Neural progenitor cell (in vitro differentiated cells): ENCODE measurements at regions not wholly inside any gene's neighbourhood (a gene's known extent, or its start where the extent isn't known, plus 50 kb on each side); places are given as distances from the start of the nearest gene placed in this dataset.

ENCODE experiments used
- EZH2 ChIP-seq: fragments of 200-600 bp; sonication (generic); IDR thresholded peaks from 2 replicates; pipeline ENCODE4 v1.6.1; 2017; ENCODE audit warnings: antibody characterized with exemption, mild to moderate bottlenecking, moderate library complexity
- TF ChIP-seq, protein P1 (sequence below): fragments of 200-600 bp; sonication (generic); IDR thresholded peaks from 2 replicates; pipeline ENCODE4 v1.5.1; 2017; ENCODE audit warnings: antibody characterized with exemption, mild to moderate bottlenecking

DNA sequence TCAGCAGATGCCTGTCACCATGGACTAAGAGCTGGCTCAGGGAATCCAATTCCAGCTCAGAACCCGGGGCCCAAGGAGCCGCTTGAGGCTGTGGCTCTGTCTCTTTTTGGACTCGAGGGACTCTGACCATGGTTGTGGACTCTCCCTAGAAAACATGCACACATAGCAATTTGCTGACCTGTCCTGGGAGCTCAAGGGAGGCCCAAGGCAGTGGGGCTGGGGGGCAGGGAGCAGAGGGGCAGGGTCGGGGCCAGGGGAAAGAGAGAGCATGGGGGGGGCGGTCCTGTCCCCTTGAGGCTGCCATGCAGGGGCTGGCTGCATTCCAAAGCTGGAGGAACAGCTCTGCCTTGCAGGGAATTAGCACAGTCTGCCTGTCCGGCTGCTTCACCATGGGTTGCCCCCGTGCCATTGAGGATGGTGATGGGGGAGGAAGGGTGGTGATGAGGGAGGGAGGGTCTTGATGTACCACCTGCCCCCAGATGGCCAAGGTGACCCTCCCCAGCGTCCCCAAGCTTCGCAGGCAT, 190.1 kb downstream of the GOLGA6L6 start:
- TF ChIP-seq, protein P1, sequence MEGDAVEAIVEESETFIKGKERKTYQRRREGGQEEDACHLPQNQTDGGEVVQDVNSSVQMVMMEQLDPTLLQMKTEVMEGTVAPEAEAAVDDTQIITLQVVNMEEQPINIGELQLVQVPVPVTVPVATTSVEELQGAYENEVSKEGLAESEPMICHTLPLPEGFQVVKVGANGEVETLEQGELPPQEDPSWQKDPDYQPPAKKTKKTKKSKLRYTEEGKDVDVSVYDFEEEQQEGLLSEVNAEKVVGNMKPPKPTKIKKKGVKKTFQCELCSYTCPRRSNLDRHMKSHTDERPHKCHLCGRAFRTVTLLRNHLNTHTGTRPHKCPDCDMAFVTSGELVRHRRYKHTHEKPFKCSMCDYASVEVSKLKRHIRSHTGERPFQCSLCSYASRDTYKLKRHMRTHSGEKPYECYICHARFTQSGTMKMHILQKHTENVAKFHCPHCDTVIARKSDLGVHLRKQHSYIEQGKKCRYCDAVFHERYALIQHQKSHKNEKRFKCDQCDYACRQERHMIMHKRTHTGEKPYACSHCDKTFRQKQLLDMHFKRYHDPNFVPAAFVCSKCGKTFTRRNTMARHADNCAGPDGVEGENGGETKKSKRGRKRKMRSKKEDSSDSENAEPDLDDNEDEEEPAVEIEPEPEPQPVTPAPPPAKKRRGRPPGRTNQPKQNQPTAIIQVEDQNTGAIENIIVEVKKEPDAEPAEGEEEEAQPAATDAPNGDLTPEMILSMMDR: no peak
- TF ChIP-seq EZH2: no peak
